ENCODE measurements at regions not wholly inside any gene's neighbourhood (a gene's known extent, or its start where the extent isn't known, plus 50 kb on each side); places are given as distances from the start of the nearest gene placed in this dataset.
"Not testable (repeated sequence)": the region's sequence is repeated elsewhere in the genome, so short reads cannot be mapped to it uniquely, and the experiment has no call there.

- Histone ChIP-seq H3K9ac (ENCODE audit: insufficient read length, low read depth) (no peak overlapping the region), H3K4me1 (ENCODE audit: insufficient read depth, insufficient read length) (no peaks in the 10 kb centered on the region), H3K36me3 (ENCODE audit: insufficient read depth, insufficient read length, low read length) (no peaks in the 10 kb centered on the region), H3K27me3 (ENCODE audit: insufficient read depth, insufficient read length) (no peaks in the 10 kb centered on the region), H3K9me3 (ENCODE audit: insufficient read depth, low read length) (no peaks in the 10 kb centered on the region), H3K4me3 (ENCODE audit: insufficient read length, low read depth) (no peak overlapping the region)
- TF ChIP-seq YY1 (IDR thresholded peaks at IDR 0.05; ENCODE audit: insufficient read depth, insufficient read length), result no peak
- TF ChIP-seq SUZ12 (IDR thresholded peaks at IDR 0.05; ENCODE audit: extremely low read depth, insufficient read depth, insufficient read length), result no peak
- TF ChIP-seq ZNF274 (IDR thresholded peaks at IDR 0.05; ENCODE audit: low read depth, low read length), result no peak
- DNase-seq (ENCODE audit: low read depth, low spot score), result no peak
These were observed 761.9 kb upstream of the MMS22L start for GRCh38 chr6:98044791-98045470.

GRCh38 chr6:98047164-98047563 is 764.1 kb upstream of the MMS22L start:
- Histone ChIP-seq H3K4me1 (ENCODE audit: insufficient read depth, insufficient read length) (no peaks in the 10 kb centered on the region), H3K9me3 (ENCODE audit: insufficient read depth, low read length) (no peaks in the 10 kb centered on the region), H3K27me3 (ENCODE audit: insufficient read depth, insufficient read length) (no peaks in the 10 kb centered on the region), H3K36me3 (ENCODE audit: insufficient read depth, insufficient read length, low read length) (no peaks in the 10 kb centered on the region), H3K9ac (ENCODE audit: insufficient read length, low read depth) (no peak overlapping the region), H3K4me3 (ENCODE audit: insufficient read length, low read depth) (no peak overlapping the region)
- DNase-seq (ENCODE audit: low read depth, low spot score), result no peak
- TF ChIP-seq ZNF274 (IDR thresholded peaks at IDR 0.05; ENCODE audit: low read depth, low read length) (no peak), YY1 (IDR thresholded peaks at IDR 0.05; ENCODE audit: insufficient read depth, insufficient read length) (no peak), SUZ12 (IDR thresholded peaks at IDR 0.05; ENCODE audit: extremely low read depth, insufficient read depth, insufficient read length) (no peak)

GRCh38 chr6:98047871-98048270 is 764.9 kb upstream of the MMS22L start:
- TF ChIP-seq ZNF274 (IDR thresholded peaks at IDR 0.05; ENCODE audit: low read depth, low read length) (no peak), SUZ12 (IDR thresholded peaks at IDR 0.05; ENCODE audit: extremely low read depth, insufficient read depth, insufficient read length) (no peak), YY1 (IDR thresholded peaks at IDR 0.05; ENCODE audit: insufficient read depth, insufficient read length) (no peak)
- Histone ChIP-seq H3K4me3 (ENCODE audit: insufficient read length, low read depth) (no peak overlapping the region), H3K9me3 (ENCODE audit: insufficient read depth, low read length) (no peaks in the 10 kb centered on the region), H3K4me1 (ENCODE audit: insufficient read depth, insufficient read length) (no peaks in the 10 kb centered on the region), H3K27me3 (ENCODE audit: insufficient read depth, insufficient read length) (no peaks in the 10 kb centered on the region), H3K36me3 (ENCODE audit: insufficient read depth, insufficient read length, low read length) (no peaks in the 10 kb centered on the region), H3K9ac (ENCODE audit: insufficient read length, low read depth) (no peak overlapping the region)
- no peak for DNase-seq (ENCODE audit: low read depth, low spot score)

- no peaks in the 10 kb centered on the region for H3K9me3 ChIP-seq (ENCODE audit: insufficient read depth, low read length)
- no peaks in the 10 kb centered on the region for H3K27me3 ChIP-seq (ENCODE audit: insufficient read depth, insufficient read length)
- no peak for DNase-seq (ENCODE audit: low read depth, low spot score)
- H3K36me3 ChIP-seq (ENCODE audit: insufficient read depth, insufficient read length, low read length), result no peaks in the 10 kb centered on the region
- H3K4me3 ChIP-seq (ENCODE audit: insufficient read length, low read depth), result no peak overlapping the region
- TF ChIP-seq SUZ12 (IDR thresholded peaks at IDR 0.05; ENCODE audit: extremely low read depth, insufficient read depth, insufficient read length), result no peak
- no peak for TF ChIP-seq YY1 (IDR thresholded peaks at IDR 0.05; ENCODE audit: insufficient read depth, insufficient read length)
- no peak for TF ChIP-seq ZNF274 (IDR thresholded peaks at IDR 0.05; ENCODE audit: low read depth, low read length)
- no peak overlapping the region for H3K9ac ChIP-seq (ENCODE audit: insufficient read length, low read depth)
- H3K4me1 ChIP-seq (ENCODE audit: insufficient read depth, insufficient read length), result no peaks in the 10 kb centered on the region
These were observed 771.4 kb upstream of the MMS22L start for GRCh38 chr6:98054453-98054852.

- no peak overlapping the region for H3K9ac ChIP-seq (ENCODE audit: insufficient read length, low read depth)
- H3K27me3 ChIP-seq (ENCODE audit: insufficient read depth, insufficient read length), result no peaks in the 10 kb centered on the region
- no peaks in the 10 kb centered on the region for H3K36me3 ChIP-seq (ENCODE audit: insufficient read depth, insufficient read length, low read length)
- no peaks in the 10 kb centered on the region for H3K9me3 ChIP-seq (ENCODE audit: insufficient read depth, low read length)
- DNase-seq (ENCODE audit: low read depth, low spot score), result no peak
- H3K4me1 ChIP-seq (ENCODE audit: insufficient read depth, insufficient read length), result no peaks in the 10 kb centered on the region
- H3K4me3 ChIP-seq (ENCODE audit: insufficient read length, low read depth), result no peak overlapping the region
- TF ChIP-seq ZNF274 (IDR thresholded peaks at IDR 0.05; ENCODE audit: low read depth, low read length) (no peak), SUZ12 (IDR thresholded peaks at IDR 0.05; ENCODE audit: extremely low read depth, insufficient read depth, insufficient read length) (no peak), YY1 (IDR thresholded peaks at IDR 0.05; ENCODE audit: insufficient read depth, insufficient read length) (no peak)
These were observed 773.9 kb upstream of the MMS22L start for GRCh38 chr6:98056955-98057354.

GRCh38 chr6:98067375-98067774 is 767.0 kb upstream of the POU3F2 start:
- Histone ChIP-seq H3K4me3 (ENCODE audit: insufficient read length, low read depth) (no peak overlapping the region), H3K36me3 (ENCODE audit: insufficient read depth, insufficient read length, low read length) (no peaks in the 10 kb centered on the region)

GRCh38 chr6:98088537-98088936 is 745.8 kb upstream of the POU3F2 start:
- H3K4me3 ChIP-seq (ENCODE audit: insufficient read length, low read depth); H3K27me3 ChIP-seq (ENCODE audit: insufficient read depth, insufficient read length); H3K36me3 ChIP-seq (ENCODE audit: insufficient read depth, insufficient read length, low read length); H3K9me3 ChIP-seq (ENCODE audit: insufficient read depth, low read length); DNase-seq (ENCODE audit: low read depth, low spot score); H3K4me1 ChIP-seq (ENCODE audit: insufficient read depth, insufficient read length); H3K9ac ChIP-seq (ENCODE audit: insufficient read length, low read depth): not testable (repeated sequence)

More at GRCh38 chr6:98067375-98067774, 767.0 kb upstream of the POU3F2 start:
- DNase-seq (ENCODE audit: low read depth, low spot score), result no peak
- Histone ChIP-seq H3K9me3 (ENCODE audit: insufficient read depth, low read length) (no peaks in the 10 kb centered on the region), H3K9ac (ENCODE audit: insufficient read length, low read depth) (no peak overlapping the region), H3K4me1 (ENCODE audit: insufficient read depth, insufficient read length) (no peaks in the 10 kb centered on the region), H3K27me3 (ENCODE audit: insufficient read depth, insufficient read length) (no peaks in the 10 kb centered on the region)
- TF ChIP-seq ZNF274 (IDR thresholded peaks at IDR 0.05; ENCODE audit: low read depth, low read length), result no peak
- no peak for TF ChIP-seq SUZ12 (IDR thresholded peaks at IDR 0.05; ENCODE audit: extremely low read depth, insufficient read depth, insufficient read length)
- TF ChIP-seq YY1 (IDR thresholded peaks at IDR 0.05; ENCODE audit: insufficient read depth, insufficient read length), result no peak
